ENCODE measurements at regions not wholly inside any gene's neighbourhood (a gene's known extent, or its start where the extent isn't known, plus 50 kb on each side); places are given as distances from the start of the nearest gene placed in this dataset.

- dilution Hi-C loops (cut with HindIII; ENCODE audit: low sequenced_read_pairs, unreplicated experiment) (no loop called here), intact Hi-C loops (cut with micrococcal nuclease) (loop anchor here (10.0 kb wide), 1 partner anchor 655 kb away; the partner anchor contains the start of gene LACTBL1)
- no peak for DNase-seq
These were observed 61.8 kb upstream of the RPL11 start for GRCh38 chr1:23629708-23630290.

More at GRCh38 chr1:23629708-23630290, 61.8 kb upstream of the RPL11 start:
- BruUV-seq (replicated peaks) = no TSS peak
- Histone ChIP-seq H4K8ac (ENCODE audit: low read depth in 2 of 2, low read length in 2 of 2) (no peak overlapping the region), H4K5ac (ENCODE audit: low read depth, low read length) (no peak overlapping the region), H3K18ac (ENCODE audit: low read depth, low read length) (no peak overlapping the region), H3K4me3 (ENCODE audit: insufficient read depth, low read depth, low read length) (no peak overlapping the region), H2BK120ac (ENCODE audit: low read depth, low read length) (no peak overlapping the region), H3K9me3 (ENCODE audit: control insufficient read depth, insufficient read depth, low read length) (no peaks in the 10 kb centered on the region), H2AK9ac (replicated peaks; ENCODE audit: low read depth, low read length, poor library complexity) (no peak overlapping the region), H2AK5ac (ENCODE audit: low read depth, low read length) (no peak overlapping the region), H4K20me1 (ENCODE audit: insufficient read depth, low read length) (no peaks in the 10 kb centered on the region), H3K4me2 (ENCODE audit: low read depth, low read length) (no peak overlapping the region), H4K91ac (ENCODE audit: insufficient read depth, low read depth, low read length) (no peak overlapping the region), H3K4ac (ENCODE audit: low read depth, low read length) (no peak overlapping the region), H3K56ac (ENCODE audit: extremely low read depth, insufficient read depth, low read length) (no peak overlapping the region), H2BK15ac (ENCODE audit: low read depth, low read length) (no peak overlapping the region), H3K9ac (ENCODE audit: low read depth, low read length) (no peak overlapping the region), H3K27me3 (ENCODE audit: control insufficient read depth, insufficient read depth, low read length) (no peaks in the 10 kb centered on the region; the same call in 1 of the 2 replicates), H3K14ac (replicated peaks; ENCODE audit: low read depth, low read length) (no peak overlapping the region), H3K79me1 (ENCODE audit: low read depth in 1 of 2, low read length in 2 of 2) (peaks cover 7 to 9% of the 10 kb centered on the region in 2 experiments; a peak in 3 of 4 replicates), H3K4me1 (ENCODE audit: control insufficient read depth, insufficient read depth, low read length) (peaks cover 9% of the 10 kb centered on the region), H3K36me3 (ENCODE audit: control insufficient read depth, insufficient read depth, low read length) (no peaks in the 10 kb centered on the region), H3K27ac (ENCODE audit: insufficient read depth, low read length) (no peak overlapping the region), H3K23ac (ENCODE audit: low read depth, low read length) (no peak overlapping the region), H2BK20ac (ENCODE audit: low read depth, low read length) (no peak overlapping the region), H3K9me1 (ENCODE audit: insufficient read depth, low read length) (peaks cover 7% of the 10 kb centered on the region), H2AFZ (replicated peaks; ENCODE audit: low read length, poor library complexity) (no peak overlapping the region), H2BK5ac (ENCODE audit: low read depth, low read length, poor library complexity, severe bottlenecking) (no peak overlapping the region)
- in situ Hi-C loops (cut with MboI; ENCODE audit: low sequenced_read_pairs) = loop anchor here (25.0 kb wide), 1 partner anchor 642 kb away; no protein-coding TSS in a partner anchor
- WGBS, 2 experiments (ENCODE audit: extremely low coverage in 2 of 2, insufficient read length in 1 of 2) = 90% methylated on average over 2 of the region's 4 CpGs; no CpG with 5 or more reads in 1 of the 2 experiments
- ChIA-PET POLR2A (ENCODE audit: unreplicated experiment) (no interaction called here), CTCF (no interaction called here)
- ATAC-seq (ENCODE audit: low read depth) = no peak
- TF ChIP-seq CTCF (conservative IDR thresholded peaks at IDR 0.05; ENCODE audit: low read depth, low read length) = no peak
- no peak for TF ChIP-seq RAD21 (IDR thresholded peaks at IDR 0.05; ENCODE audit: low read length)
